Neuron (in vitro differentiated cells): ENCODE measurements at regions not wholly inside any gene's neighbourhood (a gene's known extent, or its start where the extent isn't known, plus 50 kb on each side); places are given as distances from the start of the nearest gene placed in this dataset.
"Not testable (repeated sequence)": the region's sequence is repeated elsewhere in the genome, so short reads cannot be mapped to it uniquely, and the experiment has no call there.

Experiments
- H2AFZ ChIP-seq: one replicate; pipeline ENCODE4 v1.6.1; 2013; ENCODE audit warnings: low read depth, mild to moderate bottlenecking, inconsistent platforms, low read length, moderate library complexity
- H3K27me3 ChIP-seq: one replicate; pipeline ENCODE4 v1.6.1; 2013; ENCODE audit warnings: low read length; ENCODE audit not compliant: insufficient read depth
- H3K36me3 ChIP-seq: one replicate; pipeline ENCODE4 v1.6.1; 2013; ENCODE audit warnings: low read length; ENCODE audit not compliant: insufficient read depth
- H3K4me1 ChIP-seq: one replicate; pipeline ENCODE4 v1.6.1; 2013; ENCODE audit warnings: low read length; ENCODE audit not compliant: insufficient read depth
- H3K4me3 ChIP-seq: 2 replicates; pipeline ENCODE4 v1.5.1; 2013; ENCODE audit warnings: mild to moderate bottlenecking, low read length, moderate library complexity
- H3K9me3 ChIP-seq: one replicate; pipeline ENCODE4 v1.6.1; 2013; ENCODE audit warnings: low read length

GRCh38 chr21:27320868-27321267, 354.0 kb upstream of the ADAMTS5 start:
- Histone ChIP-seq H3K27me3 (no peaks in the 10 kb centered on the region), H3K4me3 (no peak overlapping the region), H2AFZ (no peak overlapping the region), H3K36me3 (no peaks in the 10 kb centered on the region), H3K4me1 (no peaks in the 10 kb centered on the region), H3K9me3 (no peaks in the 10 kb centered on the region)

- H3K36me3 ChIP-seq, H3K27me3 ChIP-seq, H2AFZ ChIP-seq, H3K9me3 ChIP-seq, H3K4me3 ChIP-seq, H3K4me1 ChIP-seq: not testable (repeated sequence)
Observed at GRCh38 chr21:27317601-27318000, 350.7 kb upstream of the ADAMTS5 start.

- no peaks in the 10 kb centered on the region for H3K4me1 ChIP-seq
- H3K36me3 ChIP-seq, result no peaks in the 10 kb centered on the region
- no peak overlapping the region for H3K4me3 ChIP-seq
- H3K9me3 ChIP-seq, result no peaks in the 10 kb centered on the region
- no peak overlapping the region for H2AFZ ChIP-seq
- H3K27me3 ChIP-seq, result no peaks in the 10 kb centered on the region
Observed at GRCh38 chr21:27315373-27315772, 348.5 kb upstream of the ADAMTS5 start.

GRCh38 chr21:27314131-27314530, 347.2 kb upstream of the ADAMTS5 start:
- Histone ChIP-seq H3K27me3 (no peaks in the 10 kb centered on the region), H3K36me3 (no peaks in the 10 kb centered on the region), H3K4me3 (no peak overlapping the region), H2AFZ (no peak overlapping the region), H3K9me3 (no peaks in the 10 kb centered on the region), H3K4me1 (no peaks in the 10 kb centered on the region)

- Histone ChIP-seq H3K4me1 (no peaks in the 10 kb centered on the region), H3K27me3 (no peaks in the 10 kb centered on the region), H2AFZ (no peak overlapping the region), H3K4me3 (no peak overlapping the region), H3K9me3 (no peaks in the 10 kb centered on the region), H3K36me3 (no peaks in the 10 kb centered on the region)
Observed at GRCh38 chr21:27306791-27307775, 340.2 kb upstream of the ADAMTS5 start.

GRCh38 chr21:27306206-27306605, 339.3 kb upstream of the ADAMTS5 start:
- Histone ChIP-seq H3K36me3 (no peaks in the 10 kb centered on the region), H3K9me3 (no peaks in the 10 kb centered on the region), H3K4me3 (no peak overlapping the region), H3K27me3 (no peaks in the 10 kb centered on the region), H3K4me1 (no peaks in the 10 kb centered on the region), H2AFZ (no peak overlapping the region)

GRCh38 chr21:27301220-27301619, 334.3 kb upstream of the ADAMTS5 start:
- Histone ChIP-seq H3K4me3 (no peak overlapping the region), H3K36me3 (no peaks in the 10 kb centered on the region), H3K9me3 (no peaks in the 10 kb centered on the region), H3K4me1 (no peaks in the 10 kb centered on the region), H2AFZ (no peak overlapping the region), H3K27me3 (no peaks in the 10 kb centered on the region)

- no peak overlapping the region for H2AFZ ChIP-seq
Observed at GRCh38 chr21:27300770-27301169, 333.9 kb upstream of the ADAMTS5 start.

GRCh38 chr21:27298465-27298864, 331.6 kb upstream of the ADAMTS5 start:
- Histone ChIP-seq H3K27me3 (no peaks in the 10 kb centered on the region), H3K4me1 (no peaks in the 10 kb centered on the region), H2AFZ (no peak overlapping the region), H3K36me3 (no peaks in the 10 kb centered on the region), H3K4me3 (no peak overlapping the region), H3K9me3 (no peaks in the 10 kb centered on the region)

More at GRCh38 chr21:27300770-27301169, 333.9 kb upstream of the ADAMTS5 start:
- Histone ChIP-seq H3K4me1 (no peaks in the 10 kb centered on the region), H3K4me3 (no peak overlapping the region), H3K36me3 (no peaks in the 10 kb centered on the region), H3K27me3 (no peaks in the 10 kb centered on the region), H3K9me3 (no peaks in the 10 kb centered on the region)

GRCh38 chr21:27293239-27293638, 326.4 kb upstream of the ADAMTS5 start:
- H3K36me3 ChIP-seq, result no peaks in the 10 kb centered on the region
- H2AFZ ChIP-seq, result no peak overlapping the region
- H3K9me3 ChIP-seq, result no peaks in the 10 kb centered on the region
- H3K27me3 ChIP-seq, result no peaks in the 10 kb centered on the region
- no peak overlapping the region for H3K4me3 ChIP-seq
- H3K4me1 ChIP-seq, result no peaks in the 10 kb centered on the region

- H3K4me1 ChIP-seq, result no peaks in the 10 kb centered on the region
- no peaks in the 10 kb centered on the region for H3K27me3 ChIP-seq
- H3K9me3 ChIP-seq, result no peaks in the 10 kb centered on the region
- H2AFZ ChIP-seq, result no peak overlapping the region
- no peaks in the 10 kb centered on the region for H3K36me3 ChIP-seq
- H3K4me3 ChIP-seq, result no peak overlapping the region
Observed at GRCh38 chr21:27292783-27293182, 325.9 kb upstream of the ADAMTS5 start.

- Histone ChIP-seq H3K4me3 (no peak overlapping the region), H3K4me1 (no peaks in the 10 kb centered on the region), H3K36me3 (no peaks in the 10 kb centered on the region), H3K27me3 (no peaks in the 10 kb centered on the region), H3K9me3 (no peaks in the 10 kb centered on the region), H2AFZ (no peak overlapping the region)
Observed at GRCh38 chr21:27292229-27292628, 325.3 kb upstream of the ADAMTS5 start.

- Histone ChIP-seq H3K36me3 (no peaks in the 10 kb centered on the region), H3K27me3 (no peaks in the 10 kb centered on the region), H2AFZ (no peak overlapping the region), H3K9me3 (no peaks in the 10 kb centered on the region), H3K4me1 (no peaks in the 10 kb centered on the region), H3K4me3 (no peak overlapping the region)
Observed at GRCh38 chr21:27291006-27291405, 324.1 kb upstream of the ADAMTS5 start.

- H3K36me3 ChIP-seq, result no peaks in the 10 kb centered on the region
- no peaks in the 10 kb centered on the region for H3K9me3 ChIP-seq
- no peaks in the 10 kb centered on the region for H3K4me1 ChIP-seq
- no peak overlapping the region for H3K4me3 ChIP-seq
- no peaks in the 10 kb centered on the region for H3K27me3 ChIP-seq
- no peak overlapping the region for H2AFZ ChIP-seq
Observed at GRCh38 chr21:27290028-27290427, 323.1 kb upstream of the ADAMTS5 start.
